ENCODE measurements at regions not wholly inside any gene's neighbourhood (a gene's known extent, or its start where the extent isn't known, plus 50 kb on each side); places are given as distances from the start of the nearest gene placed in this dataset.
"Not testable (repeated sequence)": the region's sequence is repeated elsewhere in the genome, so short reads cannot be mapped to it uniquely, and the experiment has no call there.

DNA sequence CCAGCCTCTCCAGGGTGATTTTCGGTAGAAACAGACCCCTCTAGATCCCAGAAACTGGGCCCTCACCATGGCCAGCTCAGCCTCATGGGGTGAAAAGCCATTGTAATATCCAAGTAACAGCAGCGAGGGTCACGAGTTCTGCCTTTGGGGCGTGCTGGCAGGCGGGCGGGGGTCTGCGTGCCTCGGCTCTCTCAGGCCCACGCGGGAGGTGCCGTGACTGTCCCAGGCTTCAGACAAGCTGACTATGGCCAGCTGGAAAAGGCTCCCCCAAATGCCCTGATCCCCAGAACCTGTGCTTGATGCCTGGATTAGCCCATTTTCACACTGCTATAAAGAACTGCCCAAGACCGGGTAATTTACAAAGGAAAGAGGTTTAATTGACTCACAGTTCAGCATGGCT lies 160.2 kb downstream of the LAT start:
- Mint-ChIP-seq H3K4me1 (peaks cover 30% of the 10 kb centered on the region), H3K36me3 (peaks cover 39 to 94% of the 10 kb centered on the region in 2 donors), H3K27ac (peak overlapping the region in 3 of 7 donors; percentile 24 to 88 (median 79))
- H3K9ac ChIP-seq (ENCODE audit: insufficient read depth, low read length, poor library complexity, severe bottlenecking); H4K20me1 ChIP-seq (ENCODE audit: insufficient read depth, low read length); H2AFZ ChIP-seq (ENCODE audit: insufficient read depth, low read depth, low read length, poor library complexity, severe bottlenecking); H3K27me3 Mint-ChIP-seq (ENCODE audit: low read depth in 3 of 3); H3K9me3 Mint-ChIP-seq; H3K79me2 ChIP-seq (ENCODE audit: insufficient read depth, low read length); H3K27me3 ChIP-seq (ENCODE audit: control insufficient read depth in 2 of 2, insufficient read depth in 2 of 2, low read length in 2 of 2); H3K9me3 ChIP-seq (replicated peaks in 1 of 2; ENCODE audit: control insufficient read depth in 1 of 2, insufficient read depth in 1 of 2, low read length in 2 of 2); intact Hi-C loops (cut with micrococcal nuclease); H3K4me3 Mint-ChIP-seq; DNase-seq; H3K4me2 ChIP-seq (replicated peaks; ENCODE audit: extremely low read depth, low read length, poor library complexity, severe bottlenecking); H3K4me3 ChIP-seq (replicated peaks in 1 of 3; ENCODE audit: low read depth in 2 of 3, low read length in 3 of 3); H3K27ac ChIP-seq (ENCODE audit: low read depth in 1 of 2, low read length in 2 of 2): not testable (repeated sequence)
- H3K4me1 ChIP-seq (ENCODE audit: control insufficient read depth in 1 of 2, insufficient read depth in 2 of 2, low read length in 2 of 2), result peaks cover 23 to 25% of the 10 kb centered on the region in 2 donors
- peaks cover 20 to 33% of the 10 kb centered on the region in 2 donors for H3K36me3 ChIP-seq (replicated peaks in 1 of 2; ENCODE audit: control insufficient read depth in 1 of 2, insufficient read depth in 2 of 2, low read length in 2 of 2)
- WGBS (ENCODE audit: insufficient coverage), result 100% methylated on average over 8 of the region's 12 CpGs

DNA sequence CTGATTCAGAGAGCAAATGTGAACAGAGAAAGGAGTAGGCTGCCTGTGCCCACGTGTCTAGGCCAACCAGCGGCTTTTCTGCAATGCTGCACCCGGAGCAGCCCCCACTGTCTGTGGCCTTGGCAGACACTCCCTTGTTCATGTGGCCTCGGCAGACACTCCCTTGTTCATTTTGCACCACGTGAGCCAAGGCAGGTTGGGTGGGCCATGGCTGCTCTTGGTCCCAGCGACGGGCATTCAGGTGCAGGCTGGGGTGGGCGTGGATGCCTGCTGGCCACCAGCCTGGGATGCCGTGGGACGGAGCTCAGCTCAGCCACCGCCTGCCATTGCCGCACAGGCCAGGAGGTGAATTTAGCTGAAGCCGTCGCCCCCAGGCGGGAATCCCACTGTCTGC lies 159.8 kb downstream of the LAT start:
- H3K9me3 ChIP-seq (replicated peaks in 1 of 2; ENCODE audit: control insufficient read depth in 1 of 2, insufficient read depth in 1 of 2, low read length in 2 of 2); H3K4me3 Mint-ChIP-seq; H3K4me3 ChIP-seq (replicated peaks in 1 of 3; ENCODE audit: low read depth in 2 of 3, low read length in 3 of 3); intact Hi-C loops (cut with micrococcal nuclease); H3K27ac ChIP-seq (ENCODE audit: low read depth in 1 of 2, low read length in 2 of 2); H3K9ac ChIP-seq (ENCODE audit: insufficient read depth, low read length, poor library complexity, severe bottlenecking); H3K27me3 Mint-ChIP-seq (ENCODE audit: low read depth in 3 of 3); H3K4me2 ChIP-seq (replicated peaks; ENCODE audit: extremely low read depth, low read length, poor library complexity, severe bottlenecking); H4K20me1 ChIP-seq (ENCODE audit: insufficient read depth, low read length); H2AFZ ChIP-seq (ENCODE audit: insufficient read depth, low read depth, low read length, poor library complexity, severe bottlenecking); H3K27me3 ChIP-seq (ENCODE audit: control insufficient read depth in 2 of 2, insufficient read depth in 2 of 2, low read length in 2 of 2); DNase-seq; H3K9me3 Mint-ChIP-seq; H3K79me2 ChIP-seq (ENCODE audit: insufficient read depth, low read length): not testable (repeated sequence)
- Mint-ChIP-seq H3K4me1 (peaks cover 26% of the 10 kb centered on the region), H3K27ac (peak overlapping the region in 2 of 7 donors; percentile 58 to 75), H3K36me3 (peaks cover 43 to 94% of the 10 kb centered on the region in 2 donors)
- Histone ChIP-seq H3K36me3 (replicated peaks in 1 of 2; ENCODE audit: control insufficient read depth in 1 of 2, insufficient read depth in 2 of 2, low read length in 2 of 2) (peaks cover 24 to 36% of the 10 kb centered on the region in 2 donors), H3K4me1 (ENCODE audit: control insufficient read depth in 1 of 2, insufficient read depth in 2 of 2, low read length in 2 of 2) (peaks cover 21% of the 10 kb centered on the region in 2 donors)
- 94% methylated on average over 8 of the region's 15 CpGs for WGBS (ENCODE audit: insufficient coverage)

DNA sequence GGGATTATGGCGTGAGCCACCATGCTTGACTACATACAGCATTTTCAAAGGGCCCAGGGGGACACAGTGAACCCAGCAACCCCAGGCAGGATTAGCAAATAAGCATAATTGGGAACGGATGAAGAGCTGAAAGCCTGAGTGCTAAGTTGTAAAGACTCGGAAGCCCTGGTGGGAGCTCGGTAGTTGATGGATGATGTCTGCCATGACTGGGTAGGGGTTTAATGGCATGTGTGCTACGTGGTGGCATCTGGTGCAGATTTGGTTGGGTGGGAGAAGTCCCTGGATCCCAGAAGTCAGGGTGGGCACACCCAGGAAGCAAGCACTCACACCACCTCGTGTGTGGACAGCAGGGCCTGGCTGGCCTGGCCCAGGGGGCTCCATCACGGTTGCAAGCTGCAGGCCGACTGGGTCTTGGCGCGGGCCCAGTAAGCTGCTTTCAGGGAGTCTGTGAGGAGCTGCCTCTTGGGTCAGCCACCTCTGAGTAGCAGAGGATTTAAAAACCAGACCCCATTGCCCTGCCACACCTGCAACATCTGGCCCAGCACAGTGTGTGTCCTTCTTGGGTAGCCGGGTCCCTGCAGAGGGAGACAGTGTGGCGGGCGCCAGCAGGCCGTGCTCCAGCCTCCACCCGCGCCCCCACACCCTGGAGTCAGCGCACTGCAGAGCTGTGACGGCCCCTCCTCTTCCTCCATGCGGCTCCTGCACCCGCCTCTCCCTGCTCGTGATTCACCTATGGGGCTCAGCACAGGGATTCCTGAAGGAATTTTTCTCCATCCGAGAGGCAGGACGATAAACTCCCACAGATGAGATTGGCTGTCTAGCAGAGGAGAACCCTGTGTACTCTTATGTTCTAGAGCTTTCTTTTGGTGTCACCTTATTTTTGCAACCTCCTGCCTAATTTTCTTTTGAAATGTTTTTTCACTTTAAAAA lies 159.2 kb downstream of the LAT start:
- H3K9ac ChIP-seq (ENCODE audit: insufficient read depth, low read length, poor library complexity, severe bottlenecking); H3K9me3 Mint-ChIP-seq; H3K4me3 ChIP-seq (replicated peaks in 1 of 3; ENCODE audit: low read depth in 2 of 3, low read length in 3 of 3); H3K4me3 Mint-ChIP-seq; H3K27me3 ChIP-seq (ENCODE audit: control insufficient read depth in 2 of 2, insufficient read depth in 2 of 2, low read length in 2 of 2); H3K4me2 ChIP-seq (replicated peaks; ENCODE audit: extremely low read depth, low read length, poor library complexity, severe bottlenecking); H2AFZ ChIP-seq (ENCODE audit: insufficient read depth, low read depth, low read length, poor library complexity, severe bottlenecking); H4K20me1 ChIP-seq (ENCODE audit: insufficient read depth, low read length); H3K27ac ChIP-seq (ENCODE audit: low read depth in 1 of 2, low read length in 2 of 2); H3K79me2 ChIP-seq (ENCODE audit: insufficient read depth, low read length); H3K9me3 ChIP-seq (replicated peaks in 1 of 2; ENCODE audit: control insufficient read depth in 1 of 2, insufficient read depth in 1 of 2, low read length in 2 of 2); intact Hi-C loops (cut with micrococcal nuclease); H3K27me3 Mint-ChIP-seq (ENCODE audit: low read depth in 3 of 3): not testable (repeated sequence)
- Mint-ChIP-seq H3K36me3 (peaks cover 45 to 95% of the 10 kb centered on the region in 2 donors), H3K4me1 (peaks cover 19% of the 10 kb centered on the region), H3K27ac (peak overlapping the region in 4 of 7 donors; percentile 43 to 75 (median 60))
- WGBS (ENCODE audit: insufficient coverage), result 95% methylated on average over 12 of the region's 23 CpGs
- Histone ChIP-seq H3K4me1 (ENCODE audit: control insufficient read depth in 1 of 2, insufficient read depth in 2 of 2, low read length in 2 of 2) (peaks cover 14 to 15% of the 10 kb centered on the region in 2 donors), H3K36me3 (replicated peaks in 1 of 2; ENCODE audit: control insufficient read depth in 1 of 2, insufficient read depth in 2 of 2, low read length in 2 of 2) (peaks cover 30 to 42% of the 10 kb centered on the region in 2 donors)
- DNase-seq, result peak in 1 of 3 donors; percentile 2

DNA sequence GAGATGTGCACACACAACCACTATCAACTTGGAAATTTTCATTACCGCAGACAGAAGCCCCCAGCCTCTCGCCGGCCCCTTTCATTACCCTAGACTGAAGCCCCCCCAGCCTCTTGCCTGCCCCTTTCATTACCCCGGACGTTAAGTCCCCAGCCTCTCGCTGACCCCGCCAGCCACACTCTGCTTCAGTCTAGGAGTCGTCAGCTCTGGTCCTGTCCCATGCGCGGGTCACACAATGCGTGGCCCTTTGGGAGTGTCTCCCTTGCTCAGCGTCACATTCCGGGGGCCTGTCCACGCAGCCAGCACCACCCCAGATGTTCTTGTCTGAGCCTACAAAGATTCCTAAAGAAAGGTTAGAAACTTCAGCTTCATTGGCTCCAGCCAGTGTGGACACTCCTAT lies 157.7 kb downstream of the LAT start:
- H3K4me1 Mint-ChIP-seq; H4K20me1 ChIP-seq (ENCODE audit: insufficient read depth, low read length); H3K4me3 Mint-ChIP-seq; H3K4me2 ChIP-seq (replicated peaks; ENCODE audit: extremely low read depth, low read length, poor library complexity, severe bottlenecking); intact Hi-C loops (cut with micrococcal nuclease); H3K9me3 ChIP-seq (replicated peaks in 1 of 2; ENCODE audit: control insufficient read depth in 1 of 2, insufficient read depth in 1 of 2, low read length in 2 of 2); H3K27me3 ChIP-seq (ENCODE audit: control insufficient read depth in 2 of 2, insufficient read depth in 2 of 2, low read length in 2 of 2); DNase-seq; H3K4me3 ChIP-seq (replicated peaks in 1 of 3; ENCODE audit: low read depth in 2 of 3, low read length in 3 of 3); H3K4me1 ChIP-seq (ENCODE audit: control insufficient read depth in 1 of 2, insufficient read depth in 2 of 2, low read length in 2 of 2); H3K79me2 ChIP-seq (ENCODE audit: insufficient read depth, low read length); H3K27me3 Mint-ChIP-seq (ENCODE audit: low read depth in 3 of 3); H3K9me3 Mint-ChIP-seq; H3K9ac ChIP-seq (ENCODE audit: insufficient read depth, low read length, poor library complexity, severe bottlenecking); H2AFZ ChIP-seq (ENCODE audit: insufficient read depth, low read depth, low read length, poor library complexity, severe bottlenecking); H3K27ac ChIP-seq (ENCODE audit: low read depth in 1 of 2, low read length in 2 of 2): not testable (repeated sequence)
- 93% methylated on average over 11 of the region's 14 CpGs for WGBS (ENCODE audit: insufficient coverage)
- peaks cover 42 to 96% of the 10 kb centered on the region in 2 donors for H3K36me3 Mint-ChIP-seq
- peaks cover 28 to 42% of the 10 kb centered on the region in 2 donors for H3K36me3 ChIP-seq (replicated peaks in 1 of 2; ENCODE audit: control insufficient read depth in 1 of 2, insufficient read depth in 2 of 2, low read length in 2 of 2)
- peak overlapping the region in 4 of 7 donors; percentile 37 to 73 (median 56) for H3K27ac Mint-ChIP-seq
